SK-N-SH (cell line): ENCODE measurements at regions not wholly inside any gene's neighbourhood (a gene's known extent, or its start where the extent isn't known, plus 50 kb on each side); places are given as distances from the start of the nearest gene placed in this dataset.

Experiments used
- CTCF ChIA-PET: fragments of 300-600, 350-600 bp; formaldehyde crosslinking; extraction: SDS; loops from one replicate; lab custom pipeline; 2021; lab: Yijun Ruan, JAX
- POLR2A ChIA-PET: fragments of 350-600 bp; sonication (Branson Sonifier 250); formaldehyde crosslinking; extraction: SDS; loops from one replicate; lab custom pipeline; 2020; ENCODE audit warnings: antibody characterized with exemption, inconsistent platforms; lab: Yijun Ruan, JAX
- DNase-seq: peaks from one replicate; pipeline ENCODE4 v3.0.0; 2012
- H2AFZ ChIP-seq: fragments of 200-600 bp; sonication (generic); 2 replicates; pipeline ENCODE4 v1.8.1; 2016; ENCODE audit warnings: antibody characterized with exemption, mild to moderate bottlenecking, low read depth
- H3F3A ChIP-seq: fragments of 200-600 bp; sonication (generic); replicated peaks from 2 replicates; pipeline ENCODE3; 2016; ENCODE audit warnings: antibody characterized with exemption, mild to moderate bottlenecking; ENCODE audit not compliant: insufficient read depth
- H3K27ac ChIP-seq, 2 experiments: fragments of 200-500 bp in 1 of 2; fragments of 200-600 bp in 1 of 2; sonication (Bioruptor generic) in 1 of 2; sonication (generic), shearing (Covaris generic) in 1 of 2; 2 replicates each; pipeline versions ENCODE4 v1.5.1 to v1.6.1; 2014 to 2016; ENCODE audit warnings: low read depth in 2 of 2, inconsistent platforms in 1 of 2, low read length in 1 of 2, mild to moderate bottlenecking in 1 of 2, mixed read lengths in 1 of 2
- H3K27me3 ChIP-seq: fragments of 200-600 bp; sonication (generic), shearing (Covaris generic); 2 replicates; pipeline ENCODE4 v1.6.1; 2016; ENCODE audit warnings: mixed run types; ENCODE audit not compliant: insufficient read depth
- H3K36me3 ChIP-seq, 2 experiments: fragments of 200-500 bp in 1 of 2; fragments of 200-600 bp in 1 of 2; sonication (Bioruptor generic) in 1 of 2; sonication (generic) in 1 of 2; replicated peaks in 1 of 2; 2 replicates each; pipeline versions ENCODE3 to v1.5.1; 2014 to 2016; ENCODE audit warnings: low read length in 1 of 2, mild to moderate bottlenecking in 1 of 2; ENCODE audit not compliant: insufficient read depth in 2 of 2, control insufficient read depth in 1 of 2
- H3K4me1 ChIP-seq, 2 experiments: fragments of 200-500 bp in 1 of 2; fragments of 200-600 bp in 1 of 2; sonication (Bioruptor generic) in 1 of 2; sonication (generic), shearing (Covaris generic) in 1 of 2; 2 replicates each; pipeline versions ENCODE4 v1.5.1 to v1.6.1; 2014 to 2016; ENCODE audit warnings: low read depth in 1 of 2, low read length in 1 of 2, mixed run types in 1 of 2; ENCODE audit not compliant: insufficient read depth in 2 of 2, control insufficient read depth in 1 of 2
- H3K4me2 ChIP-seq: fragments of 200-600 bp; sonication (generic), shearing (Covaris generic); 2 replicates; pipeline ENCODE4 v1.6.1; 2017; ENCODE audit warnings: mixed run types
- H3K4me3 ChIP-seq, 2 experiments: fragments of 200-500 bp in 1 of 2; fragments of 200-600 bp in 1 of 2; sonication (Bioruptor generic) in 1 of 2; sonication (generic), shearing (Covaris generic) in 1 of 2; 2 replicates each; pipeline versions ENCODE4 v1.5.1 to v1.8.1; 2014 to 2016; ENCODE audit warnings: low read depth in 2 of 2, inconsistent platforms in 1 of 2, low read length in 1 of 2, mild to moderate bottlenecking in 1 of 2, mixed read lengths in 1 of 2, moderate library complexity in 1 of 2
- H3K79me2 ChIP-seq: fragments of 200-600 bp; sonication (generic); 2 replicates; pipeline ENCODE4 v1.8.1; 2017; ENCODE audit warnings: mild to moderate bottlenecking; ENCODE audit not compliant: insufficient read depth
- H3K9ac ChIP-seq: fragments of 200-600 bp; sonication (generic); 2 replicates; pipeline ENCODE4 v1.6.1; 2017; ENCODE audit warnings: mixed run types
- H3K9me2 ChIP-seq: fragments of 200-600 bp; sonication (generic); 2 replicates; pipeline ENCODE4 v1.6.1; 2017; ENCODE audit warnings: mixed run types
- H3K9me3 ChIP-seq: fragments of 200-600 bp; sonication (generic); 2 replicates; pipeline ENCODE4 v1.6.1; 2017; ENCODE audit warnings: mixed run types, mild to moderate bottlenecking, moderate library complexity
- H4K20me1 ChIP-seq: fragments of 200-600 bp; sonication (generic); 2 replicates; pipeline ENCODE4 v1.6.1; 2017; ENCODE audit warnings: mild to moderate bottlenecking, mixed run types; ENCODE audit not compliant: insufficient read depth
- ELF1 ChIP-seq: IDR thresholded peaks from 2 replicates; pipeline ENCODE4 v1.4.0; 2012
- EZH2phosphoT487 ChIP-seq: fragments of 200-600 bp; sonication (generic); IDR thresholded peaks from 2 replicates; pipeline ENCODE4 v1.6.1; 2017; ENCODE audit warnings: low read depth, mixed run types, mild to moderate bottlenecking, antibody characterized with exemption, moderate library complexity, borderline replicate concordance
- FOSL2 ChIP-seq: IDR thresholded peaks from 2 replicates; pipeline ENCODE4 v1.4.0; 2012; ENCODE audit warnings: low read depth, mild to moderate bottlenecking, moderate library complexity, borderline replicate concordance
- FOXJ3 ChIP-seq: sonication (generic); formaldehyde crosslinking; IDR thresholded peaks from 2 replicates; pipeline ENCODE4 v1.5.1; 2020; ENCODE audit warnings: mild to moderate bottlenecking, missing genetic modification reagents
- GABPA ChIP-seq: IDR thresholded peaks from 2 replicates; pipeline ENCODE4 v1.4.0; 2012; ENCODE audit warnings: low read depth, mild to moderate bottlenecking
- GATA2 ChIP-seq: sonication (generic); formaldehyde crosslinking; IDR thresholded peaks from 2 replicates; pipeline ENCODE4 v1.5.0; 2020; ENCODE audit warnings: mild to moderate bottlenecking, missing genetic modification reagents
- JUND ChIP-seq: IDR thresholded peaks from 2 replicates; pipeline ENCODE4 v1.4.0; 2012
- MEF2A ChIP-seq: IDR thresholded peaks from 2 replicates; pipeline ENCODE4 v1.4.0; 2012; ENCODE audit warnings: low read depth, borderline replicate concordance
- NRF1 ChIP-seq: IDR thresholded peaks from 2 replicates; pipeline ENCODE4 v1.6.1; 2012; ENCODE audit warnings: low read depth, mild to moderate bottlenecking, low read length
- POLR2AphosphoS5 ChIP-seq: IDR thresholded peaks from 2 replicates; pipeline ENCODE4 v1.6.1; 2012; ENCODE audit warnings: low read depth, low read length
- RCOR1 ChIP-seq: fragments of 150-350 bp; IDR thresholded peaks from 2 replicates; pipeline ENCODE4 v1.6.1; 2017; ENCODE audit warnings: antibody characterized with exemption, low read length
- RXRA ChIP-seq: IDR thresholded peaks from 2 replicates; pipeline ENCODE4 v1.4.0; 2012; ENCODE audit warnings: low read depth, mild to moderate bottlenecking, borderline replicate concordance
- SIN3A ChIP-seq: IDR thresholded peaks from 2 replicates; pipeline ENCODE4 v1.6.1; 2012; ENCODE audit warnings: low read depth, mild to moderate bottlenecking, low read length, moderate library complexity, borderline replicate concordance
- SMC3 ChIP-seq: IDR thresholded peaks from 2 replicates; pipeline ENCODE4 v1.6.1; 2012; ENCODE audit warnings: low read depth, low read length, improper control_type of control experiment
- TAF1 ChIP-seq: IDR thresholded peaks from 2 replicates; pipeline ENCODE4 v1.6.1; 2012; ENCODE audit warnings: low read depth, mild to moderate bottlenecking, low read length, moderate library complexity, borderline replicate concordance
- YY1 ChIP-seq: IDR thresholded peaks from 2 replicates; pipeline ENCODE4 v1.4.0; 2012; ENCODE audit warnings: low read depth, mild to moderate bottlenecking
- WGBS: methylation state at CpG from one replicate; pipeline ENCODE4 v1.1.6; 2017; ENCODE audit warnings: low lambda C conversion rate; 5-methylcytosine and 5-hydroxymethylcytosine counted together
- TF ChIP-seq, protein P1 (sequence below): IDR thresholded peaks from 2 replicates; pipeline ENCODE4 v1.4.0; 2012; ENCODE audit warnings: low read depth, borderline replicate concordance
- TF ChIP-seq, protein P2 (sequence below): IDR thresholded peaks from 2 replicates; pipeline ENCODE4 v1.6.1; 2012; ENCODE audit warnings: mild to moderate bottlenecking, low read depth, low read length, moderate library complexity
- TF ChIP-seq, protein P3 (sequence below): IDR thresholded peaks from 2 replicates; pipeline ENCODE4 v1.4.0; 2012; ENCODE audit warnings: low read depth
- TF ChIP-seq, protein P4 (sequence below): fragments of 200-600 bp; sonication (generic); IDR thresholded peaks from 2 replicates; pipeline ENCODE4 v1.6.1; 2017; ENCODE audit warnings: antibody characterized with exemption, mild to moderate bottlenecking, moderate library complexity

DNA sequence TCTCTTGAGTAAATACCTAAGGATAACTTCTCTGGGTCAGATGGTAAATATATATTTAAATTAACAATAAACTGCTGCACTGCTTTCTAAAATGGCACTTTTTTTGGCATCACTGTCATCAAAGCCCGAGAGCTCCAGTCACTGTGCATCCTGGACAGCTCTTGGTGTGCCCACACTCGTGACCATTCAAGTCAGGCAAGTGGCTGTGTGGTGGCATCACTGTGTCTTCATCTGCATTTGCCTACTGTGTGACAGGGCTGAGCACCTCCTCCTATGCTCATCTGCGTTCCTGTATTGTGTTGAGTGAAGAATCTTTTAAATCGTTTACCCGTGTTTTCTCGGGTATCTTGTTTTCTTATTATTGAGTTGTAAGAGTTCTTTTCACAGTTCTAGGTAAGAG, 568.1 kb upstream of the SALL3 start:
- H3K4me3 ChIP-seq: no peak overlapping the region
- H3K27me3 ChIP-seq: no peaks in the 10 kb centered on the region; the same call in 1 of the 2 replicates
- TF ChIP-seq YY1 (no peak), SIN3A (no peak), GATA2 (CRISPR knock-in tag) (no peak), TAF1 (no peak), FOXJ3 (CRISPR knock-in tag) (no peak), JUND (no peak), EZH2phosphoT487 (no peak)
- TF ChIP-seq, all 33 proteins: peak for 0
- no peak overlapping the region for H3K4me2 ChIP-seq
- no peaks in the 10 kb centered on the region for H3F3A ChIP-seq
- no peaks in the 10 kb centered on the region for H3K4me1 ChIP-seq
- no peaks in the 10 kb centered on the region for H3K36me3 ChIP-seq
- no peaks in the 10 kb centered on the region for H3K9me2 ChIP-seq
- WGBS: 12% methylated on average over 6 of the region's 6 CpGs
- H3K9ac ChIP-seq: no peak overlapping the region
- ChIA-PET CTCF (no interaction called here), POLR2A (no interaction called here)
- no peak overlapping the region for H3K27ac ChIP-seq
- no peak for DNase-seq
- H3K9me3 ChIP-seq: no peaks in the 10 kb centered on the region
- H2AFZ ChIP-seq: no peak overlapping the region
- H4K20me1 ChIP-seq: no peaks in the 10 kb centered on the region
- H3K79me2 ChIP-seq: no peaks in the 10 kb centered on the region

DNA sequence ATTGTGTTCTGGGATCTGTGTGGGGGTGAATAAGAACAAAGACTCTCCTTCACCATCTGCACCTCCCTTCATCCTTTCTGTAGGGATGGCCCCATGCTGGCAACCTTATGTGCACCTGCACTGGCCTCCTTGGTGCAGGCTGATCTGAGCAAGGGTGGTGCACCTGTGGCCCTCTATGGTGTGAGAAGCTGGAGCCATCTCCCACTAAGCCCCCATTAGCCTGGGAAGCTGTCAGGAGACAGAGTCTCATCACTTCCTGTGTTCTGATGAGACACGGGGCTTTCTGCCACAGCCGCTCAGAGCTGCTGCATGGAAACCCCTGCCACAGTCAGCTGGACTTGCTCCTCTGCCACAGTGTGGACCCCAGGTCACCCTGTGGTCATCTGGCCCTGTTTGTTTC, 565.3 kb upstream of the SALL3 start:
- H3K9ac ChIP-seq: no peak overlapping the region
- H3K27ac ChIP-seq: no peak overlapping the region
- H3K27me3 ChIP-seq: no peaks in the 10 kb centered on the region; the same call in 1 of the 2 replicates
- H3K36me3 ChIP-seq: no peaks in the 10 kb centered on the region
- H2AFZ ChIP-seq: no peak overlapping the region
- no peak overlapping the region for H3K4me3 ChIP-seq
- ChIA-PET CTCF (no interaction called here), POLR2A (no interaction called here)
- no peak for DNase-seq
- no peaks in the 10 kb centered on the region for H3F3A ChIP-seq
- H4K20me1 ChIP-seq: no peaks in the 10 kb centered on the region
- no peak overlapping the region for H3K4me2 ChIP-seq
- H3K79me2 ChIP-seq: no peaks in the 10 kb centered on the region
- H3K9me3 ChIP-seq: no peaks in the 10 kb centered on the region
- no peaks in the 10 kb centered on the region for H3K4me1 ChIP-seq
- no peak for TF ChIP-seq GATA2 (CRISPR knock-in tag)
- TF ChIP-seq NRF1: no peak
- TF ChIP-seq, protein P1, sequence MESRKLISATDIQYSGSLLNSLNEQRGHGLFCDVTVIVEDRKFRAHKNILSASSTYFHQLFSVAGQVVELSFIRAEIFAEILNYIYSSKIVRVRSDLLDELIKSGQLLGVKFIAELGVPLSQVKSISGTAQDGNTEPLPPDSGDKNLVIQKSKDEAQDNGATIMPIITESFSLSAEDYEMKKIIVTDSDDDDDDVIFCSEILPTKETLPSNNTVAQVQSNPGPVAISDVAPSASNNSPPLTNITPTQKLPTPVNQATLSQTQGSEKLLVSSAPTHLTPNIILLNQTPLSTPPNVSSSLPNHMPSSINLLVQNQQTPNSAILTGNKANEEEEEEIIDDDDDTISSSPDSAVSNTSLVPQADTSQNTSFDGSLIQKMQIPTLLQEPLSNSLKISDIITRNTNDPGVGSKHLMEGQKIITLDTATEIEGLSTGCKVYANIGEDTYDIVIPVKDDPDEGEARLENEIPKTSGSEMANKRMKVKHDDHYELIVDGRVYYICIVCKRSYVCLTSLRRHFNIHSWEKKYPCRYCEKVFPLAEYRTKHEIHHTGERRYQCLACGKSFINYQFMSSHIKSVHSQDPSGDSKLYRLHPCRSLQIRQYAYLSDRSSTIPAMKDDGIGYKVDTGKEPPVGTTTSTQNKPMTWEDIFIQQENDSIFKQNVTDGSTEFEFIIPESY: no peak
- TF ChIP-seq RXRA: no peak
- no peak for TF ChIP-seq ELF1
- TF ChIP-seq, protein P2, sequence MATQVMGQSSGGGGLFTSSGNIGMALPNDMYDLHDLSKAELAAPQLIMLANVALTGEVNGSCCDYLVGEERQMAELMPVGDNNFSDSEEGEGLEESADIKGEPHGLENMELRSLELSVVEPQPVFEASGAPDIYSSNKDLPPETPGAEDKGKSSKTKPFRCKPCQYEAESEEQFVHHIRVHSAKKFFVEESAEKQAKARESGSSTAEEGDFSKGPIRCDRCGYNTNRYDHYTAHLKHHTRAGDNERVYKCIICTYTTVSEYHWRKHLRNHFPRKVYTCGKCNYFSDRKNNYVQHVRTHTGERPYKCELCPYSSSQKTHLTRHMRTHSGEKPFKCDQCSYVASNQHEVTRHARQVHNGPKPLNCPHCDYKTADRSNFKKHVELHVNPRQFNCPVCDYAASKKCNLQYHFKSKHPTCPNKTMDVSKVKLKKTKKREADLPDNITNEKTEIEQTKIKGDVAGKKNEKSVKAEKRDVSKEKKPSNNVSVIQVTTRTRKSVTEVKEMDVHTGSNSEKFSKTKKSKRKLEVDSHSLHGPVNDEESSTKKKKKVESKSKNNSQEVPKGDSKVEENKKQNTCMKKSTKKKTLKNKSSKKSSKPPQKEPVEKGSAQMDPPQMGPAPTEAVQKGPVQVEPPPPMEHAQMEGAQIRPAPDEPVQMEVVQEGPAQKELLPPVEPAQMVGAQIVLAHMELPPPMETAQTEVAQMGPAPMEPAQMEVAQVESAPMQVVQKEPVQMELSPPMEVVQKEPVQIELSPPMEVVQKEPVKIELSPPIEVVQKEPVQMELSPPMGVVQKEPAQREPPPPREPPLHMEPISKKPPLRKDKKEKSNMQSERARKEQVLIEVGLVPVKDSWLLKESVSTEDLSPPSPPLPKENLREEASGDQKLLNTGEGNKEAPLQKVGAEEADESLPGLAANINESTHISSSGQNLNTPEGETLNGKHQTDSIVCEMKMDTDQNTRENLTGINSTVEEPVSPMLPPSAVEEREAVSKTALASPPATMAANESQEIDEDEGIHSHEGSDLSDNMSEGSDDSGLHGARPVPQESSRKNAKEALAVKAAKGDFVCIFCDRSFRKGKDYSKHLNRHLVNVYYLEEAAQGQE: no peak
- TF ChIP-seq, protein P3, sequence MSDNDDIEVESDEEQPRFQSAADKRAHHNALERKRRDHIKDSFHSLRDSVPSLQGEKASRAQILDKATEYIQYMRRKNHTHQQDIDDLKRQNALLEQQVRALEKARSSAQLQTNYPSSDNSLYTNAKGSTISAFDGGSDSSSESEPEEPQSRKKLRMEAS: no peak
- TF ChIP-seq, protein P4, sequence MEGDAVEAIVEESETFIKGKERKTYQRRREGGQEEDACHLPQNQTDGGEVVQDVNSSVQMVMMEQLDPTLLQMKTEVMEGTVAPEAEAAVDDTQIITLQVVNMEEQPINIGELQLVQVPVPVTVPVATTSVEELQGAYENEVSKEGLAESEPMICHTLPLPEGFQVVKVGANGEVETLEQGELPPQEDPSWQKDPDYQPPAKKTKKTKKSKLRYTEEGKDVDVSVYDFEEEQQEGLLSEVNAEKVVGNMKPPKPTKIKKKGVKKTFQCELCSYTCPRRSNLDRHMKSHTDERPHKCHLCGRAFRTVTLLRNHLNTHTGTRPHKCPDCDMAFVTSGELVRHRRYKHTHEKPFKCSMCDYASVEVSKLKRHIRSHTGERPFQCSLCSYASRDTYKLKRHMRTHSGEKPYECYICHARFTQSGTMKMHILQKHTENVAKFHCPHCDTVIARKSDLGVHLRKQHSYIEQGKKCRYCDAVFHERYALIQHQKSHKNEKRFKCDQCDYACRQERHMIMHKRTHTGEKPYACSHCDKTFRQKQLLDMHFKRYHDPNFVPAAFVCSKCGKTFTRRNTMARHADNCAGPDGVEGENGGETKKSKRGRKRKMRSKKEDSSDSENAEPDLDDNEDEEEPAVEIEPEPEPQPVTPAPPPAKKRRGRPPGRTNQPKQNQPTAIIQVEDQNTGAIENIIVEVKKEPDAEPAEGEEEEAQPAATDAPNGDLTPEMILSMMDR: no peak
- no peak for TF ChIP-seq SMC3
- TF ChIP-seq POLR2AphosphoS5: no peak
- no peak for TF ChIP-seq GABPA
- no peak for TF ChIP-seq FOXJ3 (CRISPR knock-in tag)
- TF ChIP-seq RCOR1: no peak
- TF ChIP-seq FOSL2: no peak
- no peak for TF ChIP-seq MEF2A
- no peak for TF ChIP-seq TAF1
- no CpG with 5 or more reads among the region's 2 CpGs for WGBS
- no peaks in the 10 kb centered on the region for H3K9me2 ChIP-seq
